Tibial artery (tissue), 4 donors: ENCODE measurements at regions not wholly inside any gene's neighbourhood (a gene's known extent, or its start where the extent isn't known, plus 50 kb on each side); places are given as distances from the start of the nearest gene placed in this dataset.

Experiments used
- DNase-seq, 2 donors: peaks; one replicate each; pipeline ENCODE4 v3.0.0-alpha.2; 2019
- H3K27ac ChIP-seq, 2 donors: fragments of 200-600 bp; sonication (generic) in 1 of 2; 1 replicate in 1 of 2; 2 replicates in 1 of 2; pipeline ENCODE4 v1.5.1; 2018 to 2019; ENCODE audit warnings: mild to moderate bottlenecking in 1 of 2
- H3K27me3 ChIP-seq, 2 donors: fragments of 200-600 bp; sonication (generic) in 1 of 2; one replicate each; pipeline versions ENCODE4 v1.5.1 to v1.6.0; 2016 to 2019
- H3K36me3 ChIP-seq, 3 donors: fragments of 200-600 bp; sonication (generic) in 2 of 3; one replicate each; pipeline ENCODE4 v1.5.1; 2016 to 2019; ENCODE audit warnings: mild to moderate bottlenecking in 2 of 3
- H3K4me1 ChIP-seq, 4 donors: fragments of 200-600 bp; sonication (generic) in 2 of 4; 1 replicate in 3 of 4; 2 replicates in 1 of 4; pipeline ENCODE4 v1.5.1; 2016 to 2019
- H3K4me3 ChIP-seq, 2 donors: fragments of 200-600 bp; sonication (generic) in 1 of 2; 1 replicate in 1 of 2; 2 replicates in 1 of 2; pipeline ENCODE4 v1.5.1; 2018 to 2019; ENCODE audit warnings: mild to moderate bottlenecking in 2 of 2
- H3K9me3 ChIP-seq, 3 donors: fragments of 200-600 bp; sonication (generic) in 1 of 3; one replicate each; pipeline ENCODE4 v1.5.1; 2016 to 2019
- CTCF ChIP-seq, 2 experiments: fragments of 200-600 bp in 1 of 2; fragments of 450-650 bp in 1 of 2; IDR thresholded peaks; one replicate each; pipeline ENCODE4 v1.5.1; 2017 to 2019; ENCODE audit warnings: antibody characterized with exemption in 2 of 2, mild to moderate bottlenecking in 1 of 2, moderate library complexity in 1 of 2
- intact Hi-C: fragments of 100-400 bp; cut with DNase I; formaldehyde crosslinking; loops from one replicate; pipeline ENCODE4 v1.15.0; 2023; ENCODE audit warnings: low total_unique reads

GRCh38 chr2:217523286-217523685, 479.5 kb downstream of the TNS1 start:
- TF ChIP-seq CTCF (IDR thresholded peaks at IDR 0.05): no peak
- no peaks in the 10 kb centered on the region for H3K27me3 ChIP-seq
- no peaks in the 10 kb centered on the region for H3K9me3 ChIP-seq
- H3K4me1 ChIP-seq: peaks cover 0 to 9% (median 0%) of the 10 kb centered on the region in 4 donors
- H3K4me3 ChIP-seq: no peak overlapping the region
- DNase-seq: no peak
- intact Hi-C loops: no loop called here
- no peak overlapping the region for H3K27ac ChIP-seq
- no peaks in the 10 kb centered on the region for H3K36me3 ChIP-seq

- Histone ChIP-seq H3K9me3 (no peaks in the 10 kb centered on the region), H3K27me3 (no peaks in the 10 kb centered on the region), H3K36me3 (no peaks in the 10 kb centered on the region), H3K4me3 (no peak overlapping the region), H3K4me1 (peaks cover 0 to 9% (median 0%) of the 10 kb centered on the region in 4 donors), H3K27ac (peak overlapping the region in 1 of 2 donors; percentile 21)
- no peak for TF ChIP-seq CTCF (IDR thresholded peaks at IDR 0.05)
- intact Hi-C loops: no loop called here
- no peak for DNase-seq
These were observed 481.0 kb downstream of the TNS1 start for GRCh38 chr2:217521820-217522219.

GRCh38 chr2:217520356-217521010, 482.3 kb downstream of the TNS1 start:
- Histone ChIP-seq H3K27ac (peak overlapping the region in 1 of 2 donors; percentile 21), H3K36me3 (no peaks in the 10 kb centered on the region), H3K9me3 (no peaks in the 10 kb centered on the region), H3K4me1 (peaks cover 0 to 19% (median 0%) of the 10 kb centered on the region in 4 donors), H3K27me3 (no peaks in the 10 kb centered on the region), H3K4me3 (no peak overlapping the region)
- intact Hi-C loops: no loop called here
- no peak for DNase-seq
- TF ChIP-seq CTCF (IDR thresholded peaks at IDR 0.05): no peak

- TF ChIP-seq CTCF (IDR thresholded peaks at IDR 0.05): no peak
- H3K4me3 ChIP-seq: no peak overlapping the region
- H3K4me1 ChIP-seq: peaks cover 0 to 19% (median 0%) of the 10 kb centered on the region in 4 donors
- intact Hi-C loops: loop anchor here (10.0 kb wide), 1 partner anchor 1003 kb away; no protein-coding TSS in a partner anchor
- no peaks in the 10 kb centered on the region for H3K9me3 ChIP-seq
- no peaks in the 10 kb centered on the region for H3K27me3 ChIP-seq
- no peak overlapping the region for H3K27ac ChIP-seq
- no peak for DNase-seq
- H3K36me3 ChIP-seq: no peaks in the 10 kb centered on the region
These were observed 485.4 kb downstream of the TNS1 start for GRCh38 chr2:217517402-217517801.

GRCh38 chr2:217515615-217516309, 487.0 kb downstream of the TNS1 start:
- H3K4me3 ChIP-seq: no peak overlapping the region

More at GRCh38 chr2:217515615-217516309, 487.0 kb downstream of the TNS1 start:
- Histone ChIP-seq H3K4me1 (peaks cover 0 to 20% (median 3%) of the 10 kb centered on the region in 4 donors), H3K9me3 (no peaks in the 10 kb centered on the region), H3K27ac (peak overlapping the region in 1 of 2 donors; percentile 22), H3K36me3 (no peaks in the 10 kb centered on the region), H3K27me3 (no peaks in the 10 kb centered on the region)
- intact Hi-C loops: loop anchor here (10.0 kb wide), 1 partner anchor 1001 kb away; no protein-coding TSS in a partner anchor
- DNase-seq: no peak
- no peak for TF ChIP-seq CTCF (IDR thresholded peaks at IDR 0.05)
